AG10803 (cell line): ENCODE measurements at regions not wholly inside any gene's neighbourhood (a gene's known extent, or its start where the extent isn't known, plus 50 kb on each side); places are given as distances from the start of the nearest gene placed in this dataset.

ENCODE experiments used
- DNase-seq: peaks from one replicate; pipeline ENCODE4 v3.0.0; 2010; ENCODE audit warnings: low read depth
- H3K4me3 ChIP-seq: 2 replicates; pipeline ENCODE4 v1.5.1; 2011; ENCODE audit warnings: mild to moderate bottlenecking, low read length, control low read depth
- TF ChIP-seq, protein P1 (sequence below): conservative IDR thresholded peaks from 2 replicates; pipeline ENCODE4 v1.5.1; 2011; ENCODE audit warnings: mild to moderate bottlenecking, low read length, control low read depth, inconsistent platforms

- no peak overlapping the region for H3K4me3 ChIP-seq
- DNase-seq = no peak
- TF ChIP-seq, protein P1, sequence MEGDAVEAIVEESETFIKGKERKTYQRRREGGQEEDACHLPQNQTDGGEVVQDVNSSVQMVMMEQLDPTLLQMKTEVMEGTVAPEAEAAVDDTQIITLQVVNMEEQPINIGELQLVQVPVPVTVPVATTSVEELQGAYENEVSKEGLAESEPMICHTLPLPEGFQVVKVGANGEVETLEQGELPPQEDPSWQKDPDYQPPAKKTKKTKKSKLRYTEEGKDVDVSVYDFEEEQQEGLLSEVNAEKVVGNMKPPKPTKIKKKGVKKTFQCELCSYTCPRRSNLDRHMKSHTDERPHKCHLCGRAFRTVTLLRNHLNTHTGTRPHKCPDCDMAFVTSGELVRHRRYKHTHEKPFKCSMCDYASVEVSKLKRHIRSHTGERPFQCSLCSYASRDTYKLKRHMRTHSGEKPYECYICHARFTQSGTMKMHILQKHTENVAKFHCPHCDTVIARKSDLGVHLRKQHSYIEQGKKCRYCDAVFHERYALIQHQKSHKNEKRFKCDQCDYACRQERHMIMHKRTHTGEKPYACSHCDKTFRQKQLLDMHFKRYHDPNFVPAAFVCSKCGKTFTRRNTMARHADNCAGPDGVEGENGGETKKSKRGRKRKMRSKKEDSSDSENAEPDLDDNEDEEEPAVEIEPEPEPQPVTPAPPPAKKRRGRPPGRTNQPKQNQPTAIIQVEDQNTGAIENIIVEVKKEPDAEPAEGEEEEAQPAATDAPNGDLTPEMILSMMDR = no peak
These were observed 175.6 kb upstream of the NREP start for GRCh38 chr5:111932628-111933027.

DNA sequence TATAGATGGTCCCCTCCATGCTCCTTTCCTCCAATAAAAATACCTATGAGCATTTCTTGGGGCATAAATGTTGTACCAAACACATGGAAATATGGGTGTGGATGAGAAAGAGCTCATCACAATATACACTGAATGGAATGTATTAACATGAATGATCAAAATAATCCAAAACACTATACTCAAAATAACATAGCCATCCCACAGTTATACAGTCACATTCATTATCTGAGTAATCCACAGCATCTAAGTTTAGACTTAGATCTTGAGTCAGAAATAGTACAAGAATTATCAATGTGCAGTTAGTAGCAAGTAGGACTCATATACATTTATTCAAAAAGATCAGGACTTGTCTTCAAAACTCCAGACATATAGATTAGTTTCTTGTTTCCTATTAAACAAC is 175.2 kb upstream of the NREP start:
- TF ChIP-seq, protein P1 = no peak
- H3K4me3 ChIP-seq = no peak overlapping the region
- DNase-seq = no peak

- TF ChIP-seq, protein P1 = no peak
- DNase-seq = peak; percentile 34
- no peak overlapping the region for H3K4me3 ChIP-seq
These were observed 174.7 kb upstream of the NREP start for GRCh38 chr5:111931655-111932054.

DNA sequence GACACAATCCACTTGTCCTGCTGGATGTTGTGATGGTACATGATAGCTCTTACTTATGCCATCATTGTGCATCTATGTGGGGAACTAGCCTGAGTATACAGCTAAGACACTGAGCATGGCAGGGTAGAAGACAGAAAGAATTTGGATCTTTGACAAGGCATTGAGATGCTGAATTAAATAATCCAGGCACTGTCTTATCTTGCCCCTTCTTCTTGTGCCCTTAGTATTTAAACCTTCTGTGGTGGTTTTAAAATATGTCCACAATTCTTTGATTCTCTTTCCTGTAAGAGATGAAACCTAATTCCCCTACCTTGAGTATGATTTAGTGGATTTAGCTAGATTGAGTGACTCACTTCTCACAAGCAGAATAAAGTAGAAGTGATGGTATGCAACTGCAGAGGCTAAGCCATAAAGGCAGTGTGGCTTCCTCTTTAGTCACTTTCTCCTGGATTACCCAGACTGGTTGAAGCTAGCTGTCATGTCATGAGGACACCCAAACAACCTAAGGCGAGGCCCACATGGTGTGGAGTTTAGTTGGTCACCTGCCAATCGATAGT is 174.0 kb upstream of the NREP start:
- no peak overlapping the region for H3K4me3 ChIP-seq
- DNase-seq = peak; percentile 55
- TF ChIP-seq, protein P1 = no peak

GRCh38 chr5:111930449-111930848 is 173.5 kb upstream of the NREP start:
- TF ChIP-seq, protein P1 = no peak

DNA sequence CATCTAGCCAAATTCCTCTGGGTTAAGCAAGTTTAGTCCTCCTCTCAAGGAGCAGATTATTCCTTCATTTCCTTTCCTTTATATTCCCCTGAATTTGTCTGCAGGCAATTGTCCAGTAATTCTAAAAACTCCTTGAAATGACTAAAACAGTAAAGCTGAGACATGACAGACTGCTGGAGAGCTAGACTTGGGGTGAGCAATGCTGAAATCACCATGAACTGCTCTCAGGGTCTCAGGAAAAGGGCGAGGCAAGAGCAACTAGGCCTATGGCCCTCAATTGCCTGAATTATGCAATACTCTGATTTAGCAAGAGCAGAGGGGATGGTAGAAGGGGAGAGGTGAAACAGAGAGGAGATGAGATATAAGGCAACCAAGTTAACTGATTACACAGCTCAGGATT is 172.9 kb upstream of the NREP start:
- TF ChIP-seq, protein P1 = no peak
- H3K4me3 ChIP-seq = no peak overlapping the region
- peak; percentile 89 for DNase-seq

More at GRCh38 chr5:111930449-111930848, 173.5 kb upstream of the NREP start:
- no peak for DNase-seq
- H3K4me3 ChIP-seq = no peak overlapping the region

GRCh38 chr5:111929261-111929660 is 172.3 kb upstream of the NREP start:
- DNase-seq = no peak
- H3K4me3 ChIP-seq = no peak overlapping the region
- TF ChIP-seq, protein P1 = no peak
